Skin of body (tissue), 1 donor: ENCODE measurements at regions not wholly inside any gene's neighbourhood (a gene's known extent, or its start where the extent isn't known, plus 50 kb on each side); places are given as distances from the start of the nearest gene placed in this dataset.
A peak's percentile ranks its signal among the peaks of the same experiment; 100 is the strongest.

ENCODE experiments used
- DNase-seq: peaks from one replicate; lab custom pipeline; 2025; lab: John Stamatoyannopoulos, UW

DNA sequence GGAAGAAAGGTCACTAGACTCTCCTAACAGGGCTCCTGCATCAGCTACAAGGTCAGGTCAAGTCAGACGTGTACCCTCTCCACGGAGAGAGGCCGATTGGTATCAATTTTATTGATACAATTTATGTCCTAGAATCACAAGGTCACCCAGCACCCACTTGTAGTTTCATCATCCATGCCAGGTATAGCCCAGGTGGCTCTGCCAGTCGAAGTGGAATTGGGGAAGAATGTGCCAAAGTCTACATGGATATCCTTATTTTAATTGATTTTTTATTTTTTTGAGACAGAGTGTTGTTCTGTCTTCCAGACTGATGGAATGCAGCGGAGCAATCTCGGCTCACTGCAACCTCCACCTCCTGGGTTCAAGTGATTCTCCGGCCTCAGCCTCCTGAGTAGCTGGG, 334.1 kb downstream of the SHANK2 start:
- no peak for DNase-seq

DNA sequence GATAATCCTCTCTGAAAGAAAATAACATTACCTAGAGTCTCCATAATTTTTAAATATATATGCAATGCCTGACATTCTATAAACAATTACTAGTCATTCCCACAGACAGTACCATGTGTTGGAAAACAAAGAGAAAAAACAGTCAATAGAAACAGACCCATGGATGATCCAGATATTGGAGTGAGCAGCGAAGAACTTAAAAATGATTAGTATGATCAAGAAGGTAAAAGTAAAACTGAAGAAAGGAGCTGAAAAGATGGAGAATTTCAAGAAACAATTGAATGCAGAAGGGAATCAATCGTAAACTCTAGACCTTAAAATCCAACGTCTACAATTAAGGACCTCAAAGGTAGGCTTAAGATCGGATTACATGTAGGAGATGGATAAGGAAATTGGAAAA, 330.6 kb downstream of the SHANK2 start:
- no peak for DNase-seq

GRCh38 chr11:70924108-70924507, 328.3 kb downstream of the SHANK2 start:
- DNase-seq, result no peak

DNA sequence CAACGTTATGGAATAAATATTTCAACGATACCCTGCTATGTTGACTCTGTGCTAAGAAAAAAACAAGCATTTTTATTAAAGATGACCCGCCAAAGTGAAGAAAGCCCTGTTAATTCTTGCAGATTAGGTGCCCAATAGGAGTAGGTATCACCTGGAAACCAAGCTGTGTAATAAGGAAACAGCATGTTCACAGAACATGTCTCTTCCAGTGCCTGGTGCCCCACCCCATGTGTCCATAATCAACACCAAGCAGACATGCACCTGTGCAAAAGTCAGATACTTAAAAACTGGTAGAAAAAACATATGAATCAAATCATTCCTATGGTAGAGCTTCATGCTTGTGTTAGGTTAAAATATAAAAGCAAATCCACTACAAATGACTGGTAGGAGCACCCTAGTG, 327.1 kb downstream of the SHANK2 start:
- no peak for DNase-seq

DNA sequence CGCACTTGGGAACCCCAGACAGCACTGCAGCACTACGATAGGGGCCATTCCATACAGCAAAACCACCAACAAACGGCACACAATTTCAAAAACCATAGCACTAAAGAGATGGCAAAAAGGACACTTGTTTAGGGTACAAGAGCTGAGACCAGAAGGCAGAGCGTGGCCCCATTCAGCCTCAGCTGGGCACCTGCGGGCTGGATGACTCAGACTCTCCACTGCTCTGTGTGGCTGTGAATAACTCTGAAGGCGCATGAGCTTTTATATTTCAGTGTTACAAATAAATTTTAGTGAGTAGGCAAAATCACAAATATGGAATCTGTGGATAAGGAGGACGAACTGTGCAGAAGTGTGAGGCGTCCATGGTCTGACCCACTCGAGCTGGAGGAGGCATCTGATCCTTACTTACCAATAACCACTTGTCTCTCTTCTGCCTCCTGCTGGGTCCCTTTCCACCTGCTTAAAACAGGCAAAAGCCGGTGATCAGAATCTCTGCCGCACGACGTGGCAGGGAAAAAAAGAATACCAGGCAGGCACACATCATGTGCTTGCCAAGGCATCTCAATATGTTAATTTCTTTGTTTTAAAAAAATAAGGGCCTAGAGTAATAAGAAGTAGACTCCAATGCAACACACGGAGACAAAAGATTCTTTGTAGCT, 325.7 kb downstream of the SHANK2 start:
- no peak for DNase-seq

DNA sequence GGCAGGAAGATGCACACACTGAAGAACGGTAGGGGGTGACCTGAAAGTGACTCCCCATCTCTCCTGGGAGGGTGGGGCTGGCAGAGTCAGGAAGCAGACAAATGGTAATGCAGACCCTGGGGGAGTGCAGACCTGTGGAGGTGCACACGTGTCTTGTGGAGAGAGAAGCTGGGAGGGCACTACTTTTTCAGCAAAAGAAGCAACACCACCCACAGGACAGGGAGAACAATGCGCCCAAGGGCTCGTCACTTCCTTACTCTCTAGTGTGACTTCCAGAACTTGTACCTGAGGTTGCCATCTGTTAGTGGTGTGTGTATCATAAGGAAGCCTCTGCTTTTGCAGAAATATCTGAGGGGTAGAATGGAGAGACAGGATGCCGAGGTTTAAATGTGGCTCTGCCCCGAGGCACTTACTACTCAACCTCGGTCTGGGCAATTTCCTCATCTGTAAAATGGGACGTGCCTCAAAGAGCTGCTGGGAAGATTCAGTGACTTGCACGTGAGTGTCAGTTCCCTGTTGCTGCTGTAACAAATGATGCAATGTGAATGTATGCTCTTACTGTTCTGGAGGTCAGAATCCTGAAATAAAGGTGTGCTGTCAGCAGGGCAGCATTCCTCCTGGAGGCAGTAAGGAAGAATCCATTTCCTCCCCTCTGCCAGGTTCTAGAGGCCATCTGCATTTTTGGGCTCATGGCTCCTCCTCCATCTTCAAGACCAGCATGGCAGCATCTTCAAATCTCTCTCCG, 323.4 kb downstream of the SHANK2 start:
- no peak for DNase-seq

- DNase-seq, result no peak
Measured at GRCh38 chr11:70930215-70930614, 322.2 kb downstream of the SHANK2 start.

GRCh38 chr11:70931430-70931829, 320.9 kb downstream of the SHANK2 start:
- no peak for DNase-seq

DNA sequence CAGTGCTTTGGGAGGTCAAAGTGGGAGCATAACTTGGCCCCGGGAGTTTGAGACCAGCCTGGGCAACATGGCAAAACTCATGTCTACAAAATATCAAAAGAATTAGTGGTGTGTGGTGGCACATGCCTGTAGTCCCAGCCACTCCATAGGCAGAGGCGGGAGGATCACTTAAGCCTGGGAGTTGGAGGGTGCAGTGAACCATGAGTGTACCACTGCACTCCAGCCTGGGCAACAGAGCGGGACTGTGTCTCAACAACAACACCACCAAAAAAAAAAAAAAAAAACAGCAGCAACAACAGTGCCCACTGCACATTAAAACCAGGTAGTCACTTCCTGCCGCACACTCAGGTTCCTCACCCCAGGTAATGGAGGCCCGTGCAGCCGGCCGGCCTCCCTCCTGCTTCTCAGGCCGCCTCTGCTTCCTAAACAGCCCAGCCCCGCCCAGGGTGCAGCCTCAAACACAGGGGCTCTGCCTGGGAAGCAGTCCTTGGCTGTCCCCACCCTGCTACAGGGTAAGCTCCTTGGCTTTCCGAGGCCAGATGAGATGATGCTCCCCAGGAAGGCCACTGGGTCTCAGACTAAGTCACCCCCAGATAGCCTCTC, 318.3 kb downstream of the SHANK2 start:
- no peak for DNase-seq

DNA sequence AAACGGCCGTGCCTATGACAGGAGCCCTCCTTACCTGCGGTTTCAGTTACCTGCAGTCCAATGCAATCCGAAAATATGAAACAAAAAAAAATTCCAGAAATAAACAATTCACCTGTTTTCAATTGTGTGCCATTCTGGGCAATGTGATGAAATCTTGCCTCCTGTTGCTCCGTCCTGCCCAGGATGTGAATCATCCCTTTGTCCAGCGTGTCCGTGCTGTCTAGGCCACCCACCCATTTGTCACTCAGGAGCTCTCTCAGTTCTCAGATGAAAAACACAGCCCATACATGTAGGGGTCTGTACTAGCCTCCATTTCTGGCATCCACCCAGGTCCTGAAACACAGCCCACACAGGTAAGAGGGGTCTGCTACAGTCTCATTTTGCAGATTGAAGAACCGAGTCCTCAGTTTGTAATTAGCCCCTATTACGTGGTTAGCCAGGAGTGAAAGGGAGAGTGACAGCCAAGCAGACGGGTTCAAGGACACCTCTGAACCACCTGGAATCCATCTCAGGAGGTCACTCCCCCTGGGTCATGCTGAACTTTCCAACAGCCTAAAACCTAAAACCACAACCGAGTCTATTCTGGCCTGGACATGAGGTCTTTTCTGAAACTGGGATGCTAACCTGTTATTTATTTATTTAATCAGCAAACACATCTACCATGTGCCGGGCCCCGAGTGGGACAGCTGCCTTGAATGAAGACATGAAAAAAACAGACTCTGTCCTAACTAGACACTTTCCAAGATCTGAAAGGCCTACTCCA, 317.2 kb downstream of the SHANK2 start:
- DNase-seq, result no peak

- no peak for DNase-seq
Measured at GRCh38 chr11:70942593-70942992, 309.8 kb downstream of the SHANK2 start.

GRCh38 chr11:70944141-70944540, 308.2 kb downstream of the SHANK2 start:
- DNase-seq, result no peak

DNA sequence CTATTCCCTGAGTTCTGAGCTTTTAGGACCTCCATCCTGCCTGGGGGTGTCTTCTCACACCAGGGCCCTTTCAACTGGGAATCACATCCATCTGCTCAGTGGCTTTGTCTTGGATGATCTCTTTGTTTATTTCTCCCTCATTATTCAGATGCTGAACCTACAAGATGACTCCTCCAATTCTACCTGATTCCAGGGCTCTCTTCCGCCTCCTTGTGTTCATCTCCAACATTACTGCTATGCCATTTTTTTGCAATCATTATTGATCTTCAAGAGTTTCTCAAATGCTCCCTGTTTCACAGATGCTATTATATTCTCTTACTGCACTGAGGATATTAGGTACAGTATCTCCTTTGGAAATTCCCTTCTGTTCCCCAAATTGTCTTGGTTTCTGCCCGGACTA, 307.7 kb downstream of the SHANK2 start:
- no peak for DNase-seq

GRCh38 chr11:70948398-70948797, 304.0 kb downstream of the SHANK2 start:
- DNase-seq, result no peak

- DNase-seq, result no peak
Measured at GRCh38 chr11:70948855-70949531, 303.4 kb downstream of the SHANK2 start.

GRCh38 chr11:70951139-70951804, 301.1 kb downstream of the SHANK2 start:
- DNase-seq, result no peak

DNA sequence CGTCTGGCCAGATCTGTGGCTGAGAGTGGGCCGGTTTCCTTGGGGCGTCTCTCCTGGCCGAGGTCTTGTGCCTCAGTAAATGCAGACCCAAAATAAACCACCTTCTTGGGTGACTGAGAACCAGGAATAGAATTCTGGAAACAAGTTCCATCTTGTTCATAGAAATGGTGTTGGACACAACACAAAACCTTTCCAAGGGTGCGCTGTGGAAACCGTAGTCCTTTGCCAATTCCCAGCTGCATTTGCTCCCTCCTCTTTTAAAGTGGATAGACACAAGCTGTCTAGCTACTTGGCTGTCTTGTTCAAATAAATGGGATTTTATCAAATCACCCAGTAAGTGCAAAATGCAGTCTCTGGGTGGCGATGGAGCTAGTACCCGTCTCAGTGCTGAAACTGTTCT, 300.2 kb downstream of the SHANK2 start:
- DNase-seq, result peak; percentile 8

- no peak for DNase-seq
Measured at GRCh38 chr11:70953720-70954119, 298.7 kb downstream of the SHANK2 start.

GRCh38 chr11:70954471-70954870, 297.9 kb downstream of the SHANK2 start:
- DNase-seq, result no peak
